ENCODE measurements at regions not wholly inside any gene's neighbourhood (a gene's known extent, or its start where the extent isn't known, plus 50 kb on each side); places are given as distances from the start of the nearest gene placed in this dataset.

GRCh38 chr5:74056789-74057164 is 430.8 kb downstream of the ARHGEF28 start:
- intact Hi-C loops (cut with DNase I): loop anchor here (5.0 kb wide), 1 partner anchor 591 kb away; no protein-coding TSS in a partner anchor
- Histone ChIP-seq H3K36me3 (no peaks in the 10 kb centered on the region), H3K9me3 (no peaks in the 10 kb centered on the region), H3K9ac (ENCODE audit: low read depth in 2 of 2, low read length in 2 of 2) (no peak overlapping the region), H3K27me3 (no peaks in the 10 kb centered on the region), H3K4me1 (no peaks in the 10 kb centered on the region), H3K27ac (no peak overlapping the region), H3K4me3 (no peak overlapping the region)
- peak; percentile 20 for TF ChIP-seq CTCF (IDR thresholded peaks at IDR 0.05)
- peak; percentile 36 for DNase-seq

GRCh38 chr5:74056107-74056788 is 430.3 kb downstream of the ARHGEF28 start:
- DNase-seq: no peak
- no peak overlapping the region for H3K9ac ChIP-seq (ENCODE audit: low read depth in 2 of 2, low read length in 2 of 2)
- no peaks in the 10 kb centered on the region for H3K36me3 ChIP-seq
- H3K27ac ChIP-seq: no peak overlapping the region
- no peak overlapping the region for H3K4me3 ChIP-seq
- intact Hi-C loops (cut with DNase I): loop anchor here (5.0 kb wide), 1 partner anchor 591 kb away; no protein-coding TSS in a partner anchor
- no peaks in the 10 kb centered on the region for H3K9me3 ChIP-seq
- no peaks in the 10 kb centered on the region for H3K27me3 ChIP-seq
- no peaks in the 10 kb centered on the region for H3K4me1 ChIP-seq
- no peak for TF ChIP-seq CTCF (IDR thresholded peaks at IDR 0.05)

GRCh38 chr5:74055486-74056106 is 429.6 kb downstream of the ARHGEF28 start:
- no peak overlapping the region for H3K9ac ChIP-seq (ENCODE audit: low read depth in 2 of 2, low read length in 2 of 2)
- no peaks in the 10 kb centered on the region for H3K9me3 ChIP-seq
- no peak for DNase-seq
- no peaks in the 10 kb centered on the region for H3K36me3 ChIP-seq
- intact Hi-C loops (cut with DNase I): loop anchor here (5.0 kb wide), 1 partner anchor 592 kb away; no protein-coding TSS in a partner anchor
- no peak for TF ChIP-seq CTCF (IDR thresholded peaks at IDR 0.05)
- no peak overlapping the region for H3K27ac ChIP-seq
- H3K27me3 ChIP-seq: no peaks in the 10 kb centered on the region
- H3K4me3 ChIP-seq: no peak overlapping the region
- no peaks in the 10 kb centered on the region for H3K4me1 ChIP-seq

GRCh38 chr5:74054641-74055421 is 428.8 kb downstream of the ARHGEF28 start:
- Histone ChIP-seq H3K9ac (ENCODE audit: low read depth in 2 of 2, low read length in 2 of 2) (no peak overlapping the region), H3K4me1 (no peaks in the 10 kb centered on the region), H3K27ac (no peak overlapping the region), H3K9me3 (no peaks in the 10 kb centered on the region), H3K4me3 (no peak overlapping the region), H3K36me3 (no peaks in the 10 kb centered on the region), H3K27me3 (no peaks in the 10 kb centered on the region)
- no peak for TF ChIP-seq CTCF (IDR thresholded peaks at IDR 0.05)
- intact Hi-C loops (cut with DNase I): loop anchor here (5.0 kb wide), 1 partner anchor 592 kb away; no protein-coding TSS in a partner anchor
- no peak for DNase-seq

GRCh38 chr5:74054139-74054538 is 428.1 kb downstream of the ARHGEF28 start:
- Histone ChIP-seq H3K27ac (no peak overlapping the region), H3K9ac (ENCODE audit: low read depth in 2 of 2, low read length in 2 of 2) (no peak overlapping the region), H3K4me1 (no peaks in the 10 kb centered on the region), H3K9me3 (no peaks in the 10 kb centered on the region), H3K36me3 (no peaks in the 10 kb centered on the region), H3K4me3 (no peak overlapping the region), H3K27me3 (no peaks in the 10 kb centered on the region)
- no peak for DNase-seq
- intact Hi-C loops (cut with DNase I): no loop called here
- no peak for TF ChIP-seq CTCF (IDR thresholded peaks at IDR 0.05)

Data from colonic mucosa (tissue), 4 donors.